GOT3 (cell line): ENCODE measurements at regions not wholly inside any gene's neighbourhood (a gene's known extent, or its start where the extent isn't known, plus 50 kb on each side); places are given as distances from the start of the nearest gene placed in this dataset.
"Not testable (repeated sequence)": the region's sequence is repeated elsewhere in the genome, so short reads cannot be mapped to it uniquely, and the experiment has no call there.

Experiments used
- DNase-seq: peaks from one replicate; lab custom pipeline; 2025; ENCODE audit warnings: mixed read lengths; lab: John Stamatoyannopoulos, UW

GRCh38 chr14:89067293-89067972, 243.0 kb downstream of the TTC8 start:
- no peak for DNase-seq

GRCh38 chr14:89078021-89078795, 253.8 kb downstream of the TTC8 start:
- no peak for DNase-seq

- DNase-seq: no peak
These were observed 260.8 kb downstream of the TTC8 start for GRCh38 chr14:89085231-89085731.

- no peak for DNase-seq
These were observed 261.4 kb downstream of the TTC8 start for GRCh38 chr14:89085737-89086382.

DNA sequence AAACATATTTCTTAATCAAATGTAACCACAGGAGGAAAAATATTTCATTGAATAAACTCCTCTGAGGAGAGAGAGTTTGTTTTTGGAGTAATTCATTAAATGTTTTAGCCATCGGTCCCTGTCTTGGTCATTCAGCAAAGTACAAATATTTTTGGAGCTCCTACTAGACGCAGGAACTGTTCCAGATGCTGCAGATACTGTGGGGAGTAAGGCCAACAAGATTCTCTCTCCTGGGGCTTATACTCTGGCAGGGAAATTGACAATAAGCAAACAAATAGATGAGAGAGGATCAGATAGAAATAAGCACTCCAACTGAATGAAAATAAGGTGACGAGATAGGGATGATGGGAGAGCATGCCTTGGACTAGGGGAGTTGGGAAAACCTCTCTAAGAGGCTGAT, 264.1 kb downstream of the TTC8 start:
- no peak for DNase-seq

DNA sequence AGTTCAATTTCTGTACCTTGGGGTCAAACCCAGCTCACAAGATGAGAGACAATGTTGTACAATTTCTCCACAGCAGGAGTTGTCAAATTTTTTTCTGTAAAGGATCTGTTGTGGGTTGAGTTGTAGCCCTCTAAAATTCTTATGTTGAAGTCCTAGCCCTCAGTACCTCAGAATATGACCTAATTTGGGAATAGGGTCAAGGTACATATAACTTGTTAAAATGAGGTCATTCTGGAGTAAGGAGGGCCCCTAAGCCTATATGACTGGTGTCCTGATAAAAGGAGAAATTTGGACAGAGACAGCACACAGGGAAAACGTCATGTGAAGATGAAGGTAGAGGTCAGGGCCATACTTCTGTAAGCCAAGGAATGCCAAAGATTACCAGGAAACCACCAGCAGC, 264.9 kb downstream of the TTC8 start:
- DNase-seq: no peak

DNA sequence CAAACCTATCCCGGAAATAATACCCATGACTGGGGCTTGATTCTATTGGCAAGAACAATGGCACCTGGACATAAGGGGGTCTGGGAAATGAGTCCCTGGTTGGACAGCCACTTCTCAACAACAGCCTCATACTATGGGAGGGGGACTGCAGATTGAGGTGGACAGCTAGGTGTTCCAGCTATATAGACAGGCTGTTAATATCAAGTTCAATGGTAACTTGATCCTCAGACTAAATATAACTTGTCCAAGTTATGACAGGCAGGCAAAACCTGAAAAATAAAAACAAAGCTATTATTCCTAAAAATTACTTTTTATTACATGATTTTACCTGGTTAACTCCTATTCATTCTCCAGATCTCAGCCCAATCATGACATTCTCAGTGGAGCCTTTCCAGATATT, 267.3 kb downstream of the TTC8 start:
- DNase-seq: no peak

DNA sequence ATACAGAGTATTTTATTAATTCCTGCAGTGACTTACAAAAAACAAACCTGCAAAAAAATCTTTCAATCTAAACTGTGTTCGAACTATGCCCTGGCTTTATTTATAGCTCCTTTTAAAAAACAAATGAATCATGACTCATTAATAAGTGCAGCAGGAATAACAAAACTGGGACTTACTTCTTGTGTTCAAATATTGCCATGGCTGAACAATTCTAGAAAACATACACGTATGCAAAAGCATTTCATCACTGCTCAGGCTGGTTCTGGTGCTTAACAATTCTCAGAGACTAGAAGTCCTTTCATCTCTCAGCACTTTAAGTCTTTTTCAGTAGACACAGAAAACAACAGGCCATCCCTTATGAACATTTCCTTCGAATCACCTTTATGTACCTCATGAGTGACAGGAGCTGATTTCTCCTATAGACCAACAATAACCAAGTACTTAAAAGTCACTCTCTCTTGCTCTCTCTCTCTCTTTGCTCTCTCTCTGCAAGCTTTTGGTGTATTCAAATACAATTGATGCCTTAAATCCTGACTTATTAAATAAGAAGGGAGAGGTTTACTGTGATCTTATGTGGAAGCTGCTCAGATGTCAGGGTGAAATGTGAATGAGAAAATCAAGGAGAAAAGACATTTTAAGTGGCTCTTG, 268.8 kb downstream of the TTC8 start:
- DNase-seq: no peak

GRCh38 chr14:89095036-89095435, 270.6 kb downstream of the TTC8 start:
- no peak for DNase-seq

DNA sequence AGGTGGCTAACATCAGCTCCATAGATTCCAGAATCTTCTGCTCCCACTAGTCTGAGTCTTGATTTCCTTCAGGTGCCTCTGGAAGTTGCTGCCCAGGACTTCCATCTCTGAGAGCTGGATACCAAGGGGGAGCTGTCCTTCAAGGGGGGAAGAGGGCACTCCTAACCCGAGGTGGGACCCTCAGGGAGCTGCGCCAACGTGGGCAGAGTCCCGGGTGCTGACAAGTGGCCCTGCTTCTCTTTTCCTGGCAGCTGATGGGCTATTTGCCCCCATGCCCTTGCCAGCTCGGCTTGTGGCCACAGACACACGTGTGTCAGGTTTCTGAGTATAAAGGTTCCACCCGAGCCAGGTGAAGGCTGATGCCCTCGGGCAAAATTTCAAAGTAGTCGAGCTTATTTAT, 272.5 kb downstream of the TTC8 start:
- no peak for DNase-seq

GRCh38 chr14:89098254-89098653, 273.8 kb downstream of the TTC8 start:
- DNase-seq: no peak

DNA sequence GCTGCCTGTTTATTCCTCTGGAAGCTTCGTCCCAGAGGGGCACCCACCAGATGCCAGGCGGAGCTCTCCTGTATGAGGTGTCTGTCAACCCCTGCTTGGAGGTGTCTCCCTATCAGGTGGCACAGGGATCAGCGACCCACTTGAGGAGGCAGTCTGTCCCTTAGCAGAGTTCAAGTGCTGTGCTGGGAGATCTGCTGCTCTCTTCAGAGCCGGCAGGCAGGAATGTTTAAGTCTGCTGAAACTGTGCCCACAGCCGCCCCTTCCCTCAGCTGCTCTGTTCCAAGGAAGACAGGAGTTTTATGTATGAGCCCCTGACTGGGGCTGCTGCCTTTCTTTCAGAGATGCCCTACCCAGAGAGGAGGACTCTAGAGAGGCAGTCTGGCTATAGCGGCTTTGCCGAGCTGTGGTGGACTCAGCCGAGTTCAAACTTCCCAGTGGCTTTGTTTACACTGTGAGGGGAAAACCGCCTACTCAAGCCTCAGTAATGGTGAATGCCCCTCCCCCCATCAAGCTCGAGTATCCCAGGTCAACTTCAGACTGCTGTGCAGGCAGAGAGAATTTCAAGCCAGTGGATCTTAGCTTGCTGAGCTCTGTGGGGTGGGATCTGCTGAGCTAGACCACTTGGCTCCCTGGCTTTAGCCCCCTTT, 279.8 kb downstream of the TTC8 start:
- not testable (repeated sequence) for DNase-seq

- not testable (repeated sequence) for DNase-seq
These were observed 280.4 kb downstream of the TTC8 start for GRCh38 chr14:89104861-89105260.
